Fibroblast of pulmonary artery (primary cell): ENCODE measurements at regions not wholly inside any gene's neighbourhood (a gene's known extent, or its start where the extent isn't known, plus 50 kb on each side); places are given as distances from the start of the nearest gene placed in this dataset.

Experiments used
- DNase-seq: peaks from one replicate; pipeline ENCODE4 v3.0.0-alpha.2; 2010; ENCODE audit warnings: low read depth
- H3K4me3 ChIP-seq: replicated peaks from 2 replicates; pipeline ENCODE4 v1.5.1; 2011; ENCODE audit warnings: low read depth, mild to moderate bottlenecking, control low read depth, low read length, moderate library complexity
- TF ChIP-seq, protein P1 (sequence below): IDR thresholded peaks from 2 replicates; pipeline ENCODE4 v1.5.1; 2011; ENCODE audit warnings: mild to moderate bottlenecking, control low read depth, low read length, inconsistent platforms; ENCODE audit errors: missing control alignments

GRCh38 chr11:69965821-69966582 lies 112.1 kb upstream of the ANO1 start:
- DNase-seq: no peak
- no peak overlapping the region for H3K4me3 ChIP-seq
- TF ChIP-seq, protein P1, sequence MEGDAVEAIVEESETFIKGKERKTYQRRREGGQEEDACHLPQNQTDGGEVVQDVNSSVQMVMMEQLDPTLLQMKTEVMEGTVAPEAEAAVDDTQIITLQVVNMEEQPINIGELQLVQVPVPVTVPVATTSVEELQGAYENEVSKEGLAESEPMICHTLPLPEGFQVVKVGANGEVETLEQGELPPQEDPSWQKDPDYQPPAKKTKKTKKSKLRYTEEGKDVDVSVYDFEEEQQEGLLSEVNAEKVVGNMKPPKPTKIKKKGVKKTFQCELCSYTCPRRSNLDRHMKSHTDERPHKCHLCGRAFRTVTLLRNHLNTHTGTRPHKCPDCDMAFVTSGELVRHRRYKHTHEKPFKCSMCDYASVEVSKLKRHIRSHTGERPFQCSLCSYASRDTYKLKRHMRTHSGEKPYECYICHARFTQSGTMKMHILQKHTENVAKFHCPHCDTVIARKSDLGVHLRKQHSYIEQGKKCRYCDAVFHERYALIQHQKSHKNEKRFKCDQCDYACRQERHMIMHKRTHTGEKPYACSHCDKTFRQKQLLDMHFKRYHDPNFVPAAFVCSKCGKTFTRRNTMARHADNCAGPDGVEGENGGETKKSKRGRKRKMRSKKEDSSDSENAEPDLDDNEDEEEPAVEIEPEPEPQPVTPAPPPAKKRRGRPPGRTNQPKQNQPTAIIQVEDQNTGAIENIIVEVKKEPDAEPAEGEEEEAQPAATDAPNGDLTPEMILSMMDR: no peak

- DNase-seq: no peak
- TF ChIP-seq, protein P1: no peak
- H3K4me3 ChIP-seq: no peak overlapping the region
These were observed 111.6 kb upstream of the ANO1 start for GRCh38 chr11:69966583-69966835.

DNA sequence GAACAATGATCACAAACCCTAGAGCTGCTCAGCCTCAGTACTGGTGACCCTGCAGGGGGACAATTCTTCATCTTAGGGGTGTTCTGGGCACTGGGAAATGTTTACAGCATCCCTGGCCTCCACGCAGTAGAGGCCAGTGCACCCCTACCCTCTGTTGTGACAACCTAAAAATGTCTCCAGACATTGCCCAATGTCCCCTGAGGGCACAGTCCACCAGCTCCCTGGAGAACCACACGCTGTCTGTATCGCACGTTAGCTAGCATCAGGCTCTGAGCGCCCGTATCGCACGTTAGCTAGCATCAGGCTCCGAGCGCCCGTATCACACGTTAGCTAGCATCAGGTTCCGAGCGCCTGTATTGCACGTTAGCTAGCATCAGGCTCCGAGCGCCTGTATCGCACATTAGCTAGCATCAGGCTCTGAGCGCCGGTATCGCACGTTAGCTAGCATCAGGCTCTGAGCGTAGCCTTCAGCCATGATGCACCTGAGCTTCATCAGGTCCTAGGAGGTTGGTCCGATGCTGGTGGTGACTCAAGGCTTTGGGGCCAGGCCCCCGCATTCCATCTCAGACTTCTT lies 111.1 kb upstream of the ANO1 start:
- TF ChIP-seq, protein P1: no peak
- DNase-seq: no peak
- no peak overlapping the region for H3K4me3 ChIP-seq

- H3K4me3 ChIP-seq: no peak overlapping the region
- TF ChIP-seq, protein P1: no peak
- no peak for DNase-seq
These were observed 110.6 kb upstream of the ANO1 start for GRCh38 chr11:69967484-69967883.

GRCh38 chr11:69968396-69969347 lies 109.4 kb upstream of the ANO1 start:
- H3K4me3 ChIP-seq: no peak overlapping the region

GRCh38 chr11:69969890-69970784 lies 108.0 kb upstream of the ANO1 start:
- no peak overlapping the region for H3K4me3 ChIP-seq
- no peak for DNase-seq
- TF ChIP-seq, protein P1: no peak

More at GRCh38 chr11:69968396-69969347, 109.4 kb upstream of the ANO1 start:
- no peak for DNase-seq
- TF ChIP-seq, protein P1: no peak
